H1 (cell line): ENCODE measurements at regions not wholly inside any gene's neighbourhood (a gene's known extent, or its start where the extent isn't known, plus 50 kb on each side); places are given as distances from the start of the nearest gene placed in this dataset.

Experiments used
- MAX ChIP-seq: IDR thresholded peaks from 2 replicates; pipeline ENCODE4 v1.6.1; 2012; ENCODE audit warnings: inconsistent platforms

GRCh38 chr3:176816937-176817336, 380.3 kb downstream of the TBL1XR1 start (continued):
- TF ChIP-seq MAX = no peak
